Gastroesophageal sphincter (tissue), 3 donors: ENCODE measurements at regions not wholly inside any gene's neighbourhood (a gene's known extent, or its start where the extent isn't known, plus 50 kb on each side); places are given as distances from the start of the nearest gene placed in this dataset.

Source experiments
- CTCF ChIP-seq, 4 experiments: fragments of 200-600 bp in 2 of 4; fragments of 450-650 bp in 2 of 4; sonication (generic) in 1 of 4; IDR thresholded peaks; one replicate each; pipeline ENCODE4 v1.5.1; 2017 to 2019; ENCODE audit warnings: antibody characterized with exemption in 4 of 4, mild to moderate bottlenecking in 2 of 4, moderate library complexity in 2 of 4
- POLR2A ChIP-seq, 2 donors: fragments of 450-650 bp; IDR thresholded peaks; one replicate each; pipeline ENCODE4 v1.6.1; 2017; ENCODE audit warnings: antibody characterized with exemption in 2 of 2, mild to moderate bottlenecking in 2 of 2, moderate library complexity in 1 of 2

GRCh38 chr5:2529371-2530092, 221.9 kb downstream of the IRX2 start:
- TF ChIP-seq POLR2A (IDR thresholded peaks at IDR 0.05) (no peak), CTCF (IDR thresholded peaks at IDR 0.05) (no peak)
